ENCODE measurements at regions not wholly inside any gene's neighbourhood (a gene's known extent, or its start where the extent isn't known, plus 50 kb on each side); places are given as distances from the start of the nearest gene placed in this dataset.

- no peak for TF ChIP-seq CTCF (conservative IDR thresholded peaks at IDR 0.05; ENCODE audit: low read depth in 2 of 2)
- no peak for TF ChIP-seq REST (IDR thresholded peaks at IDR 0.05; ENCODE audit: unreplicated experiment)
- no peak for TF ChIP-seq EZH2phosphoT487 (IDR thresholded peaks at IDR 0.05; ENCODE audit: unreplicated experiment)
- no peak for TF ChIP-seq EZH2 (IDR thresholded peaks at IDR 0.05; ENCODE audit: low read depth, unreplicated experiment)
- TF ChIP-seq ZNF331 (CRISPR knock-in tag; IDR thresholded peaks at IDR 0.05; ENCODE audit: low read depth) = no peak
- no peak for TF ChIP-seq POLR2AphosphoS5 (IDR thresholded peaks at IDR 0.05; ENCODE audit: low read depth)
- no peak for TF ChIP-seq NANOG (IDR thresholded peaks at IDR 0.05; ENCODE audit: borderline replicate concordance)
- no peak for TF ChIP-seq STAT1 (IDR thresholded peaks at IDR 0.05; ENCODE audit: unreplicated experiment)
Measured at GRCh38 chr15:81724536-81724935, 321.3 kb downstream of the MEX3B start.

All from GM23338 (cell line).